ENCODE measurements at regions not wholly inside any gene's neighbourhood (a gene's known extent, or its start where the extent isn't known, plus 50 kb on each side); places are given as distances from the start of the nearest gene placed in this dataset.

- Histone ChIP-seq H3K27ac (no peak overlapping the region), H3K4me1 (no peaks in the 10 kb centered on the region), H3K4me3 (no peak overlapping the region), H3K36me3 (no peaks in the 10 kb centered on the region), H3K9me3 (no peaks in the 10 kb centered on the region), H3K27me3 (no peaks in the 10 kb centered on the region)
- DNase-seq (no peak), ATAC-seq (no peak)
- intact Hi-C loops (cut with DNase I): no loop called here
- TF ChIP-seq, protein P1, sequence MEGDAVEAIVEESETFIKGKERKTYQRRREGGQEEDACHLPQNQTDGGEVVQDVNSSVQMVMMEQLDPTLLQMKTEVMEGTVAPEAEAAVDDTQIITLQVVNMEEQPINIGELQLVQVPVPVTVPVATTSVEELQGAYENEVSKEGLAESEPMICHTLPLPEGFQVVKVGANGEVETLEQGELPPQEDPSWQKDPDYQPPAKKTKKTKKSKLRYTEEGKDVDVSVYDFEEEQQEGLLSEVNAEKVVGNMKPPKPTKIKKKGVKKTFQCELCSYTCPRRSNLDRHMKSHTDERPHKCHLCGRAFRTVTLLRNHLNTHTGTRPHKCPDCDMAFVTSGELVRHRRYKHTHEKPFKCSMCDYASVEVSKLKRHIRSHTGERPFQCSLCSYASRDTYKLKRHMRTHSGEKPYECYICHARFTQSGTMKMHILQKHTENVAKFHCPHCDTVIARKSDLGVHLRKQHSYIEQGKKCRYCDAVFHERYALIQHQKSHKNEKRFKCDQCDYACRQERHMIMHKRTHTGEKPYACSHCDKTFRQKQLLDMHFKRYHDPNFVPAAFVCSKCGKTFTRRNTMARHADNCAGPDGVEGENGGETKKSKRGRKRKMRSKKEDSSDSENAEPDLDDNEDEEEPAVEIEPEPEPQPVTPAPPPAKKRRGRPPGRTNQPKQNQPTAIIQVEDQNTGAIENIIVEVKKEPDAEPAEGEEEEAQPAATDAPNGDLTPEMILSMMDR (IDR thresholded peaks at IDR 0.05): no peak
Measured at GRCh38 chr12:78386871-78387270, 477.7 kb upstream of the SYT1 start.

DNA sequence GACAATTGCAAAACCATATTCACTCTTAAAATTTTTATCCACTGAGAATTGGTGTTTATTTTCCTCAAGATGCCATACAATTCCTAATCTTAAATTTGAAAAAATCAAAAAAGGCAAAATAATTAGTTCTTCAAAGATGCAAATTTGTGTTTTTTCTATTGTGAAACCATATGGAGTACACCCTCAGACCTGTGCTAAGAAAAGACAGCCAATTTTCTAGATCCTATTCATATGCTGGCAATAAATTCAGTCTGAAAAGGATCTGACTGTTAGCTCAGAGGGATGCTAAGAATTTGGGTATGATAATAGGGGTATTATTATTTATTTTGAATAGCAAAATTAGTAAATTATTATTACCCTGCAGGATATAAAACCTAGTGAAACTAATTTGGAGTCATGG, 476.9 kb upstream of the SYT1 start:
- Histone ChIP-seq H3K27ac (no peak overlapping the region), H3K27me3 (no peaks in the 10 kb centered on the region), H3K4me1 (no peaks in the 10 kb centered on the region), H3K36me3 (no peaks in the 10 kb centered on the region), H3K9me3 (no peaks in the 10 kb centered on the region), H3K4me3 (no peak overlapping the region)
- no peak for DNase-seq
- TF ChIP-seq, protein P1 (IDR thresholded peaks at IDR 0.05): no peak
- ATAC-seq: no peak
- intact Hi-C loops (cut with DNase I): no loop called here

- Histone ChIP-seq H3K4me1 (no peaks in the 10 kb centered on the region), H3K9me3 (no peaks in the 10 kb centered on the region), H3K36me3 (no peaks in the 10 kb centered on the region), H3K27ac (no peak overlapping the region), H3K27me3 (no peaks in the 10 kb centered on the region), H3K4me3 (no peak overlapping the region)
- ATAC-seq: no peak
- TF ChIP-seq, protein P1 (IDR thresholded peaks at IDR 0.05): no peak
- intact Hi-C loops (cut with DNase I): no loop called here
- DNase-seq: no peak
Measured at GRCh38 chr12:78388461-78388860, 476.1 kb upstream of the SYT1 start.

- ATAC-seq (peak; percentile 52), DNase-seq (no peak)
- TF ChIP-seq, protein P1 (IDR thresholded peaks at IDR 0.05): no peak
- intact Hi-C loops (cut with DNase I): no loop called here
- H3K27ac ChIP-seq: no peak overlapping the region
- no peaks in the 10 kb centered on the region for H3K27me3 ChIP-seq
- no peaks in the 10 kb centered on the region for H3K4me1 ChIP-seq
- H3K4me3 ChIP-seq: no peak overlapping the region
- H3K36me3 ChIP-seq: no peaks in the 10 kb centered on the region
- no peaks in the 10 kb centered on the region for H3K9me3 ChIP-seq
Measured at GRCh38 chr12:78390920-78391319, 473.7 kb upstream of the SYT1 start.

DNA sequence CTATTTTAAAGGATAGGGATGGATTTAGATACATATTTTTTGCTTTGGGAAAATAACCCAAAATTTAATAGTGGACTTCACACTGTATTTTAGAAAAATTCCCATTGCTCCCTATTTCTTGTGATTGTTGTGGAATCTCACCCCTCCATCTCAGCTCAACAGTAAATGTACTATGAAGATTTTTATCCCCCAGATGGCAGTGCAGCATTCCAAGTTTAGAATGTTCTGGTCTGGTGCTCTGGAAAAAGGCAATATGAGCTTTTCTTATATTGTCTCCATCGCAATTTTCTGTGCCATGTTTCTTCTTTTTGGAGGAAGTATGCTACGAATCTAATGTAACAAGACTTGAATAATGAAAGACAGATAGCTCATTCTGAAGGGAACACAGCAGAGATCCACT, 471.7 kb upstream of the SYT1 start:
- no peaks in the 10 kb centered on the region for H3K4me1 ChIP-seq
- DNase-seq (no peak), ATAC-seq (no peak)
- no peaks in the 10 kb centered on the region for H3K9me3 ChIP-seq
- intact Hi-C loops (cut with DNase I): no loop called here
- H3K4me3 ChIP-seq: no peak overlapping the region
- no peak overlapping the region for H3K27ac ChIP-seq
- H3K36me3 ChIP-seq: no peaks in the 10 kb centered on the region
- TF ChIP-seq, protein P1 (IDR thresholded peaks at IDR 0.05): peak; percentile 23
- no peaks in the 10 kb centered on the region for H3K27me3 ChIP-seq

- no peaks in the 10 kb centered on the region for H3K9me3 ChIP-seq
- no peaks in the 10 kb centered on the region for H3K27me3 ChIP-seq
- H3K4me3 ChIP-seq: no peak overlapping the region
- no peak for DNase-seq
- no peaks in the 10 kb centered on the region for H3K36me3 ChIP-seq
- no peak overlapping the region for H3K27ac ChIP-seq
- no peaks in the 10 kb centered on the region for H3K4me1 ChIP-seq
- intact Hi-C loops (cut with DNase I): no loop called here
- peak; percentile 23 for ATAC-seq
- TF ChIP-seq, protein P1 (IDR thresholded peaks at IDR 0.05): no peak
Measured at GRCh38 chr12:78395961-78396360, 468.6 kb upstream of the SYT1 start.
